ENCODE measurements at regions not wholly inside any gene's neighbourhood (a gene's known extent, or its start where the extent isn't known, plus 50 kb on each side); places are given as distances from the start of the nearest gene placed in this dataset.

DNA sequence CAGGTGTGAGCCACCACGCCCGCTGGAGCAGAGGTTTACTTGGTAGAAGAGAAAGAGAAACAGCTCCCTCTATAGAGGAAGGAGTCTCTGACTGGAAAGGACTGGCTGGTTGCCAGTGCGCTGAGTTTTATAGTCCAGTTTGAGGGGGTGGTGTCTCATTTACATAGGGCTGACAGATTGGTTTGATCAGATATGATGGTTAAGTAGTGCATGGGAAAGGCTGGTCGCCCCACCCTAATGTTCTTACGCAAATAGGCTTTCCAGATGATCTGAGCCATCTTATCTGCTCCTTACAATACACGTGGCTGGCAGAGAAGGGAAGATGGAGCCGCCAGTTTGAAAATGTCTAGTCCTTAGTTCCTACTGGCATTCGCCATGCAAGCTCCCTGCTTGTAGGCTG, 439.5 kb downstream of the NAF1 start:
- no peak overlapping the region for H3K4me2 ChIP-seq (ENCODE audit: low read length)
- DNase-seq (ENCODE audit: low spot score) = no peak
- H4K20me1 ChIP-seq (ENCODE audit: insufficient read depth, low read length) = no peaks in the 10 kb centered on the region
- CTCF ChIA-PET (ENCODE audit: unreplicated experiment) = no interaction called here
- no peak overlapping the region for H3K27ac ChIP-seq (ENCODE audit: low read depth, low read length, poor library complexity, severe bottlenecking)
- H3K36me3 ChIP-seq (ENCODE audit: insufficient read depth, low read length) = no peaks in the 10 kb centered on the region
- no peaks in the 10 kb centered on the region for H3K4me1 ChIP-seq (ENCODE audit: insufficient read depth, low read length, poor library complexity, severe bottlenecking)
- intact Hi-C loops (cut with micrococcal nuclease; ENCODE audit: unreplicated experiment) = no loop called here
- no peaks in the 10 kb centered on the region for H3K9me3 ChIP-seq (ENCODE audit: low read length)
- no peaks in the 10 kb centered on the region; the same call in 1 of the 2 replicates for H3K79me2 ChIP-seq (ENCODE audit: insufficient read depth, low read depth, low read length)
- H3K9me2 ChIP-seq (ENCODE audit: insufficient read depth, low read length) = no peaks in the 10 kb centered on the region
- no peak overlapping the region for H3K4me3 ChIP-seq (ENCODE audit: low read depth, low read length, poor library complexity, severe bottlenecking)
- H2AFZ ChIP-seq (ENCODE audit: low read length) = no peak overlapping the region
- POLR2A ChIA-PET = interaction anchor here (0.6 kb wide), 2 partner anchors 346 to 1188 kb away, joined by 4 read pairs; no protein-coding TSS in a partner anchor
- BruUV-seq (replicated peaks) = no TSS peak
- no peak for TF ChIP-seq EZH2phosphoT487 (IDR thresholded peaks at IDR 0.05; ENCODE audit: borderline replicate concordance, low read depth, low read length)
- TF ChIP-seq, protein P1, sequence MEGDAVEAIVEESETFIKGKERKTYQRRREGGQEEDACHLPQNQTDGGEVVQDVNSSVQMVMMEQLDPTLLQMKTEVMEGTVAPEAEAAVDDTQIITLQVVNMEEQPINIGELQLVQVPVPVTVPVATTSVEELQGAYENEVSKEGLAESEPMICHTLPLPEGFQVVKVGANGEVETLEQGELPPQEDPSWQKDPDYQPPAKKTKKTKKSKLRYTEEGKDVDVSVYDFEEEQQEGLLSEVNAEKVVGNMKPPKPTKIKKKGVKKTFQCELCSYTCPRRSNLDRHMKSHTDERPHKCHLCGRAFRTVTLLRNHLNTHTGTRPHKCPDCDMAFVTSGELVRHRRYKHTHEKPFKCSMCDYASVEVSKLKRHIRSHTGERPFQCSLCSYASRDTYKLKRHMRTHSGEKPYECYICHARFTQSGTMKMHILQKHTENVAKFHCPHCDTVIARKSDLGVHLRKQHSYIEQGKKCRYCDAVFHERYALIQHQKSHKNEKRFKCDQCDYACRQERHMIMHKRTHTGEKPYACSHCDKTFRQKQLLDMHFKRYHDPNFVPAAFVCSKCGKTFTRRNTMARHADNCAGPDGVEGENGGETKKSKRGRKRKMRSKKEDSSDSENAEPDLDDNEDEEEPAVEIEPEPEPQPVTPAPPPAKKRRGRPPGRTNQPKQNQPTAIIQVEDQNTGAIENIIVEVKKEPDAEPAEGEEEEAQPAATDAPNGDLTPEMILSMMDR (conservative IDR thresholded peaks at IDR 0.05; ENCODE audit: low read length) = no peak

DNA sequence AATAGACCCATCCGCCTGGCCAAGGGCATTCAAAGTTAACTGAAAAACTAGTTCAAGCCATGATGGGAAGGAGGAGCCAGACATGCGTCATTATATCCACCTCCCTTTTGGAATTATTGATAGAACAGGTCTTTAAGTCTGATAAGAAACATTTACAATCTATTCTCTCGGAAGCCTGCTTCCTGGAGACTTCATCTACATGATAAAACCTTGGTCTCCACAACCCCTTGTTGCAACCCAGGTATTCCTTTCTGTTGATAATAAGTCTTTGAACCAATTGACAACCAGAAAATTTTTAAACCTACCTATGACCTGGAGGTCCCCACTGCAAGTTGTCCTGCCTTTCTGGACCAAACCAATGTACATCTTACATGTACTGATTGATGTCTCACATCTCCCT, 451.3 kb downstream of the NAF1 start:
- Histone ChIP-seq H3K9me2 (ENCODE audit: insufficient read depth, low read length) (no peaks in the 10 kb centered on the region), H3K4me3 (ENCODE audit: low read depth, low read length, poor library complexity, severe bottlenecking) (no peak overlapping the region), H3K4me2 (ENCODE audit: low read length) (no peak overlapping the region), H3K36me3 (ENCODE audit: insufficient read depth, low read length) (no peaks in the 10 kb centered on the region), H3K9me3 (ENCODE audit: low read length) (no peaks in the 10 kb centered on the region), H4K20me1 (ENCODE audit: insufficient read depth, low read length) (no peaks in the 10 kb centered on the region), H3K27ac (ENCODE audit: low read depth, low read length, poor library complexity, severe bottlenecking) (no peak overlapping the region), H3K79me2 (ENCODE audit: insufficient read depth, low read depth, low read length) (no peaks in the 10 kb centered on the region), H3K4me1 (ENCODE audit: insufficient read depth, low read length, poor library complexity, severe bottlenecking) (no peaks in the 10 kb centered on the region), H2AFZ (ENCODE audit: low read length) (no peak overlapping the region)
- no TSS peak for BruUV-seq (replicated peaks)
- CTCF ChIA-PET (ENCODE audit: unreplicated experiment) = no interaction called here
- TF ChIP-seq, protein P1 (conservative IDR thresholded peaks at IDR 0.05; ENCODE audit: low read length) = no peak
- TF ChIP-seq EZH2phosphoT487 (IDR thresholded peaks at IDR 0.05; ENCODE audit: borderline replicate concordance, low read depth, low read length) = no peak
- POLR2A ChIA-PET = no interaction called here
- intact Hi-C loops (cut with micrococcal nuclease; ENCODE audit: unreplicated experiment) = no loop called here
- no peak for DNase-seq (ENCODE audit: low spot score)

DNA sequence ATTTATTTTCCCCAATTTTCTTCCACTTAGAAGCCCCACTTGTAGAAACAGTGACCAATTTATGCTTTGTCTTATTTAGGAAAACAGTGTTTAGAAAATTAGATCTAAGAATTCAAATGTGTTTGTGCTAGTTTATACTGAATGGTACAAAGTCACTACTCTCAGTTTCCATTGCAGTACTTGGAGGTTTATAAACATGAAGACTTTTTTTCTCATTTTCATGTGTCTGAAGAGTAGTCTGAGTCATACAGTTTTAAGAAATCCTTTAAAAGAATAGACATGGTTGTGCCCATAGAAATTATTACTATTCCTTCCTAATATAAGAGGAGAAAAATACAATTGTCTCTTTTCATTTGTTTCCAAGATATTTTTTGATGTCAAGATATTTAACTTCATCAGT, 458.7 kb downstream of the NAF1 start:
- no peak overlapping the region for H3K4me3 ChIP-seq (ENCODE audit: low read depth, low read length, poor library complexity, severe bottlenecking)
- POLR2A ChIA-PET = no interaction called here

More for the DNA sequence above, 458.7 kb downstream of the NAF1 start:
- Histone ChIP-seq H4K20me1 (ENCODE audit: insufficient read depth, low read length) (no peaks in the 10 kb centered on the region), H3K36me3 (ENCODE audit: insufficient read depth, low read length) (no peaks in the 10 kb centered on the region), H3K9me3 (ENCODE audit: low read length) (no peaks in the 10 kb centered on the region), H3K4me2 (ENCODE audit: low read length) (no peak overlapping the region), H3K4me1 (ENCODE audit: insufficient read depth, low read length, poor library complexity, severe bottlenecking) (no peaks in the 10 kb centered on the region), H2AFZ (ENCODE audit: low read length) (no peak overlapping the region), H3K79me2 (ENCODE audit: insufficient read depth, low read depth, low read length) (no peaks in the 10 kb centered on the region), H3K9me2 (ENCODE audit: insufficient read depth, low read length) (no peaks in the 10 kb centered on the region), H3K27ac (ENCODE audit: low read depth, low read length, poor library complexity, severe bottlenecking) (no peak overlapping the region)
- CTCF ChIA-PET (ENCODE audit: unreplicated experiment) = no interaction called here
- TF ChIP-seq, protein P1 (conservative IDR thresholded peaks at IDR 0.05; ENCODE audit: low read length) = no peak
- TF ChIP-seq EZH2phosphoT487 (IDR thresholded peaks at IDR 0.05; ENCODE audit: borderline replicate concordance, low read depth, low read length) = no peak
- no TSS peak for BruUV-seq (replicated peaks)
- intact Hi-C loops (cut with micrococcal nuclease; ENCODE audit: unreplicated experiment) = no loop called here
- no peak for DNase-seq (ENCODE audit: low spot score)
